ENCODE measurements at regions not wholly inside any gene's neighbourhood (a gene's known extent, or its start where the extent isn't known, plus 50 kb on each side); places are given as distances from the start of the nearest gene placed in this dataset.

- TF ChIP-seq CSRNP2 (CRISPR knock-in tag; conservative IDR thresholded peaks at IDR 0.05; ENCODE audit: low read depth) (no peak), ZNF839 (CRISPR knock-in tag; IDR thresholded peaks at IDR 0.05; ENCODE audit: borderline replicate concordance) (no peak), SP1 (IDR thresholded peaks at IDR 0.05) (no peak), SP1 (CRISPR knock-in tag; IDR thresholded peaks at IDR 0.05) (no peak), SIN3B (IDR thresholded peaks at IDR 0.05; ENCODE audit: low read length) (no peak), ZNF230 (CRISPR knock-in tag; IDR thresholded peaks at IDR 0.05) (no peak), ZNF280D (CRISPR knock-in tag; IDR thresholded peaks at IDR 0.05) (no peak), ZNF775 (CRISPR knock-in tag; IDR thresholded peaks at IDR 0.05; ENCODE audit: borderline replicate concordance) (no peak), ZEB1 (IDR thresholded peaks at IDR 0.05; ENCODE audit: insufficient replicate concordance, low read depth) (no peak), ARID4A (CRISPR knock-in tag; IDR thresholded peaks at IDR 0.05; ENCODE audit: borderline replicate concordance) (no peak; the same call in 1 of the 2 replicates), ZFAT (CRISPR knock-in tag; conservative IDR thresholded peaks at IDR 0.05) (no peak), MXD4 (CRISPR knock-in tag; IDR thresholded peaks at IDR 0.05) (0 out of 2 replicates have a peak, but pooled peaks have one; percentile 41), ZNF317 (CRISPR knock-in tag; IDR thresholded peaks at IDR 0.05) (no peak), ZNF446 (CRISPR knock-in tag; IDR thresholded peaks at IDR 0.05) (no peak), ZNF251 (CRISPR knock-in tag; IDR thresholded peaks at IDR 0.05) (no peak), NKX3-1 (CRISPR knock-in tag; IDR thresholded peaks at IDR 0.05) (no peak), TRAFD1 (CRISPR knock-in tag; IDR thresholded peaks at IDR 0.05; ENCODE audit: borderline replicate concordance) (no peak), GMEB2 (CRISPR knock-in tag; IDR thresholded peaks at IDR 0.05; ENCODE audit: low read depth) (no peak)
These were observed 220.5 kb downstream of the RBM26 start (continued) for GRCh38 chr13:79185580-79185979.
